Renal pelvis (tissue), 1 donor: ENCODE measurements at regions not wholly inside any gene's neighbourhood (a gene's known extent, or its start where the extent isn't known, plus 50 kb on each side); places are given as distances from the start of the nearest gene placed in this dataset.

Source experiments
- DNase-seq: peaks from one replicate; pipeline ENCODE4 v3.0.0-alpha.2; 2013

DNA sequence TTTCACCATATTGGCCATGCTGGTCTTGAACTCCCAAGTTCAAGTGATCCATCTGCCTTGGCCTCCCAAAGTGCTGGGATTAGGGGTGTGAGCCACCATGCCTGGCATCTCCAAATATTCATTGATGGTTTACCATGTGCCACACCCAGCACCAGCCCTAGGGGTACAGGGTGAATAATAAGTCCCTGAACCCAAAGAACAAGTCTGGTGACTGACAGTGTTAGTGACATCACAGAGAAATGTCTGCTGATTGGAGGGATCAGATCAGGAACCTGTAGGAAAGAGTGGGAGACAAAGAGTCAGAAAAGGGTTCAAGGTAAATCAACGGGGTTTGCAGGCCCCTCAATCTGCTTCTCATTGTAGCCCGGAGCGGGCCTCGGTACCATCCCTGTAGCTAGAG, 118.4 kb upstream of the NABP1 start:
- DNase-seq = no peak

DNA sequence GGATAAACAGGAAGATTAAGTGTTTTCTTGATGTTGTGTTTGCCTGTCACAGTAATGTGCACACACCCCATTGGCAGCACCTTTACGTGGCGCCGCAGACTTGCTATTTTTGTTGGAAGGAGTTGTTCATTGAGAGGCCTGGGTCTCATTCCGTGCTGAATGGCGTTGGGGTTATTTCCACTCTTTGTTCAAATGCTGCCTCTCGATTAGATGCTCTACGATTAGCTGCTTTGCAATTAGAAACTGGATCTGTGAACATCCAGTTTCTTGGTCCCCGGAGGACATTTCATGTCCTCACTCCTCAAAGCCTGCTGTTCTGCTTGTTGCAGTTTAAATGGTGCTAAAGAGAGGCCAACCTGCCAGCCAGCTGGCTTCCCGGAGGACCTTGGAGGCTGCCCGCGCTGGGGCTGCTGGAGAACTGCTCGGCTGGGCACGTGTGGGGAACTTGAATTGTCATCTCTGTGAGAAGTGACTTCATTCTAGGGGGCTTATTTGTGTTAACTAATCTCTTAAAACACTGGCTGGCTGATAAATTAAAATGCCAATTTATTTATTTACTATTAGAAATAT, 117.4 kb upstream of the NABP1 start:
- DNase-seq = no peak

DNA sequence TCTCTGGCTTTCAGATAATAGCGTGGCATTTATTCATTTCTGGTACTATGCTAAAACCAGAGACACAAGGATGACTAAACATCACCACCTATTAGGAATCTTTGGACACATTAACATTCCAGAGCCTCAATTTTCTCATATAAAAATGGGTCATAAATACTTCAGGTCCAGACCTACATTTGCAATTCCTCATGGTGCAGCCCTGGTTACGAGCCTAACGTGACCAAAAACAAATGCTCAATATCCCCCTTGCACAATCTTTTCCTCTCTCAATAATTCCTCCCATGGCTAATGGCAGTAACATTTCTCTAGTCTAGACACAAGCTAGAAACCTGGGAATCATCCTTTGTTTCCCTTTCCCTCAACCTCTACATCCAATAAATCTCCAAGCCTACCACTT, 112.8 kb upstream of the NABP1 start:
- DNase-seq = no peak

DNA sequence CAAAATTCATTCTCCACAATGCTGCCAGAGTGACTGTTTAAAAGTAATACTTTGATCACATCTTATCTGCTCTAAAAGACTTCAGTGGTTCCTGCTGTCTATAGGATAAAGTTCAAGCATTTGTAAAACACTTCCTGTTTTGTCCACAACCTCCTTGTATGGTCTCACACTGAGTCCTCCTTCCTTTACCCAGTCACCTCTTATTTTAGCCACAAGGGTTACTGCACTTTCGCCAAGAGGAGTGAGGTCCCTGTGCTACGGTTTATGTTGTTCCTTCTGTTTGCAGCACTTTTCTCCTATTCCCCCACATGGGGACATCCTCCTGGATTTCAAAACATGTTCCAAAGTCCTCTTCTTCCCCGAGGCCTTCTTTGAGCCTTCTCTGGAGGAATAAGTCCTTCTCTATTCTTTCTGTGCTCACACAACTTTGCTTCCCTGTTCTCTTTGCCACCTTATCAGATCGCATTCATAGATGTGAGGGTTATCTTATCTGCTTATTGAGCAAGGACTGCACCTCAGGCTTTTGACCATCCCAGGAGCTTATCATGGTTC, 112.2 kb upstream of the NABP1 start:
- no peak for DNase-seq

DNA sequence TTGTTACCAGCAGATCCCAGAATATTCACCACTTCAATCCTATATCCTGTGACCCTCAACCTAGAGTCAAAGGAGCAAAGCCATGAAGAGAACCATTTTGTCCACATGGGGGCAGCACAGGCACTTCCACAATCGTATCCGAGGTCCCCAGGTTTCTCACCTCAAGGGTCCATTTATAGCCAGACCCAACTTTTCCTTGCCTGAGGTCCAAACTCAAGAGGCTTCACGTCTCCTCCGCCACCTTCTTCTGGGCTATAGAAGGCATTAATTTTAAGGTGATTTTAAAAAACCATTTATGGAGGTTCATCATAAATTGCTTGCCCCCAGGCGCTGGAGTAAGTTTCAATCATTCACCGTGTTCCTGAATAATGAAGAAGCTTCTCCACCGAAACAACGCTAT, 111.6 kb upstream of the NABP1 start:
- peak; percentile 57 for DNase-seq

DNA sequence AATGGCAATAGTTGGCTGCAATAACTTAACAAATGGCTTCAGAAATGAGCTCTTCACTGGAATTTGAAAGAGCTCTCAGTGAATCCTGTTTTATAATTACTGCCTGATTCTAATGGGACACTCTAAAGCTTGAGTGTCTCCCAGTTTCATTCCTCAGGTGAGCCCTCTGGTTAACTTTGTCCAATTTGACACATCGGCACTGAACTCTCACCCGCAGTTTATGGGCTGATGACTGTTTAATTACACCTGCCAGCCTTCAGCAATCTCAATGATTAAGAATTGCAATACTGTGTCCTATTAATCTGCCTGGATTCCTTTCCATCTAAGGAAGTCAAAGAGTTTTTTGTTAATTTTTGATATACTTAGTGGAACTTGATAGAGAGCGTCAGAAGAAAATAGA, 110.7 kb upstream of the NABP1 start:
- DNase-seq = no peak

DNA sequence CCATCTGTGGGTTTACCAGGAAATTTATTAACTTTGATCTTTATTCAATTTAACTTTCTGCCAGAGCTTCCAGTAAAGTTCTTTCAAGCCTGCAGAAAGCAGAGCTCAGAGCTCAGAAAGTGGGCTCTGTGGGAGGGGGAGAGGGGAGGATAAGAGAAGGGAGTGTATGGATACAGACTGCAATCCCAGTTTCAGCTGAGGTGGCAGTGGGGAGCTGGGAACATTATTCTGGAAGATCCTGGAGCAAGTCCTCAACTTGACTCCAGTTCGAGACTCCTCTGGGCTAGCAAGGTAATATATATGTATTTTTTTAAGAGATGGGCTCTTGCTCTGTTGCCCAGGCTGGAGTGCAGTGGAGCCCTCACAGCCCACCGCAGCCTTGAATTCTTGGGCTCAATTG, 108.9 kb upstream of the NABP1 start:
- DNase-seq = no peak

DNA sequence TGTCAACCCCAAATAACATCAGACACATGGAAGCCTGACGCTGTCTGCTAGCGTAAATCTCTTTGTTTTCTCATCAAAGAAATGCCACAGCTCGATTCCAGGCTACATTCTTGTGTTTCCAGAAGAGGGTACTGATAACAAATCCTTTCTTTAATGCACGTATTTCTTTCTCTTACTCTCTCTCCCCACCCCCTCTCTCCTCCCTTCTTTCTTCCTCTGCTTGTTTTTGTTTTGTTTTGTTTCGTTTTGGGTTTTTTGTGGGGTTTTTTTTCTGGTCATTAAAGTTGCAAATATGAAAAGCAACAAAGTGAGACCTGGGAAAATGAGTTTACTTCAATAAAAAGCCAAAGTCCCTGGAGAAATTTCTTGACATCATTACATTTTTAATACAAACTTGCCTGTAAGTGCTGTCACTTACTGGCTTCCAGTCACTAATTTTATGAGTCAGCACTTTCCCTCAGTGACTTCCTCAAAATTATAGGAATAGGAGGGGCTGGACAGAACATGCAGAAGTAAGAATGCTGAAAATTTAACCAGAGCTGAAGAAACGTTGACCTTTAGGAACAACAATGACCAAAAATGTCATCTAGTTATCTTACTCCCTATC, 106.7 kb upstream of the NABP1 start:
- DNase-seq = no peak

DNA sequence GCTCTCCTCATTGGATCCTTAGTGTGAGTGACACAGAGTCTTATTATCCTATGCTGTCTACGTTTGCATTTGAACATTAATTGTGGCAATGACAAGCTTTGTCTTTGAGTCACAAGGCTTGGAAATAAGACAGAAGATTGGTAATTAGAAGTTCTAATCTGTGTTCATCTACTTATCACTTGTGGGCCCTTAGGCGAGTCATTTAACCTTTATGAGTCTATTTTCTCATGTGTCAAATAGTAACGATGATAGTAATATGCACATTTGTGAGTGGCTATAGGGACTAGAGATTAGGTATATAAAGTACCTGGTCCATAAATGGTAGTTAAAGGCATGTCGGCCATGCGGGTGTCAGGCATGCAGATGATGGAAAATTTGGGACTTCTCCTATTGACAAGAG, 105.6 kb upstream of the NABP1 start:
- DNase-seq = no peak

DNA sequence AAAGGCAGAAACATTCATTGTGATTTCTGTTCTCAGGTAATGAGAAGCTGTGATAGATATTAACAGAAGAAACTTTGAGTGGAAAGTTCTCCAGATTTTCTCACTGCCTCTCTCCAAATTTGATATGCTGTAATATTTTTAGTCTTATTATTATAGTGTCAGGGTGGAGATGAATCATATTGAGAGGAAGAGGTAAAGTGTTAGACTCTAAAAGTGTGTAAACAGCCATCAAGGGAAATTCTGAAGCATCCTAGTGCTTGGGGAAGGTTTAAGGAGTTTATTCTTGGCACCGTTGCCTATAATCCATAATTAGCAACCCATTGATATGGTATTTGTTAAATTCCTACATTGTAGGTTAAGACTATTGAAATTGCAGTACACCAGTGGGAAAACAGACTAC, 104.7 kb upstream of the NABP1 start:
- no peak for DNase-seq

DNA sequence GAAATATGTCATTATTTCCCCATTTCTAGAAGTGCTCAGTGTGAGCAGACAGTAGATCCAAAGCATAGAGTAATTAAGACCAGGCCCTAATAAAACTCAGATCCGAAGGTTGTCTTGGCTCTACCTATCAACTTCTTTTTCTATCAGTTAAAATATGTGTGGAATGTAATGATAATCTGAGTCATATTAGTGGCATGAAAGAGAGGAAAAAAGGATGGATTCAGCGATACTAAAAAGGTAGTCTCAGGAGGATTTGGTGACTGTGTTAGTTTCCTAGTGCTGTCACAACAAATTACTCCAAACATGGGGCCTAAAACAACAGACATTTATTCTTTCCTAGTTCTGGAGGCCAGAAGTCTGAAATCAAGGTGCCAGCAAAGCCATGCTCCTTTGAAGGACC, 103.7 kb upstream of the NABP1 start:
- DNase-seq = no peak

DNA sequence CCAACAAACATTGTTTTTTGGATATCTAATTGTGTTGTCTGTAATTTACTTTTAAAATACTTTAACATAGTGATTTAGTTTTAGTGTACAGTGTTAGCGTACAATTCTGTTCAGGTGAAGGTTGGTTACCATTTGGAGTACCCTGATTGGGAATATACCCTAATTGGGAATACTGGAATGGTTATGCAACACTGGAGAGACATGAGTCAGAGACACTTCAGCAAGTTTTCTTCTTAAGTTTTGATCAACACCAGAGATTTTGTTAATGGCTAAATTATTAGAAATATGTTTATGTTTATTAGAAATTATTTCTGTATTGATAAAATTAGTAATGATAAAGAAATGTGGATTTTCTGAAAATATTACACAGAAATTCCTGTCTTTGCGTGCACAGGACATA, 100.3 kb upstream of the NABP1 start:
- DNase-seq = no peak

DNA sequence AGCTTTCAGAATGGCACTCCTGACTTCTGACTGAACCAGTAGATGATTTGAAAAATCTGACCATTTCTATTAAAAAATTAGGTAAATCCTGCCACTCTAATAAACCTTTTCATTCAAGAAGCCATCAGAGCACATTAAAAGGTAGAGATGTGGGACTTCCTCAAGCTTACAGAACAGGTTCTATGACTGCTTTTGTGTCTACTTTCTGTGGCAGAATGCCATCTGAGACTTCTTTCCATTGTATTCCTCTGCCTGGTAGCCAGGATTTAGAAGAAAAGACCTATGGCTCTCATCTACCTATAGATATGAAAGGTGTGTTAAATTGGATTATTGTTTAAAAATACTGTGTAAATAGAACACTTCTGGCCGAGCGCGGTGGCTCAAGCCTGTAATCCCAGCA, 99.9 kb upstream of the NABP1 start:
- no peak for DNase-seq

DNA sequence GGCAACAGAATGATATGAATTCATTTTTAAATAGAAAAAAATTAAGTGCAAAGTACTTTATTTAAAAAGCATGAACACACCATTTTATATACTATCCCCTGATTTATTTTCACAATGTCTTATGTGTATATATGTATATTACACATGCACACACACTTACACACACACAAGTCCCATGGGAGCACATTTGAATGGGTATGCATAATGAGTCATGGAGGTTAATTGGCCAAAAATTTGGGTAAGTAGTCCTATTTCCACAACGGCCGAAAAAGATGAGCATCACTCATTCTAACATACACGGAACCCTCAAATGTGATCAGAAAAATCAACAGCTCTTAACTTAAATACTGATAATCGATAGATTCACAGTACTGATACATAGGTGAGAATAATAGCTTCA, 97.4 kb upstream of the NABP1 start:
- DNase-seq = no peak

DNA sequence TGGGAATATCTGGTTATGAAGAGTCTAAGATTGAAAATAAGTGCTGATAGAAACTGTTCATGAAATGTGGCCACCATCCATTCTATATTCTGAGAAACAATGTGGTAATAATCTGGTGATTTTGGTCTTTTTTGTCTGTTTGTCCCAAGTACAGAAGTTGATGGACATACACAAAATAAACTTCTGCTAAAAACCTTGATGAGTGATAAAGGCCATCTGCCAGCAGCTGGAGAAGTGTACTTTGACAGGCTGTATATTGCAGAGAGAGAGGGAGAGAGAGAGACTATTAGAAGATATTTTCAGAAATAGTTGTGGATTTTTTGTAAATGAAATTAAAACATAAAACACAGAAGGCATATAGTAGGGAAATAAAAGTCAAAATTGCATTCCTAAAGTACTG, 96.9 kb upstream of the NABP1 start:
- no peak for DNase-seq

DNA sequence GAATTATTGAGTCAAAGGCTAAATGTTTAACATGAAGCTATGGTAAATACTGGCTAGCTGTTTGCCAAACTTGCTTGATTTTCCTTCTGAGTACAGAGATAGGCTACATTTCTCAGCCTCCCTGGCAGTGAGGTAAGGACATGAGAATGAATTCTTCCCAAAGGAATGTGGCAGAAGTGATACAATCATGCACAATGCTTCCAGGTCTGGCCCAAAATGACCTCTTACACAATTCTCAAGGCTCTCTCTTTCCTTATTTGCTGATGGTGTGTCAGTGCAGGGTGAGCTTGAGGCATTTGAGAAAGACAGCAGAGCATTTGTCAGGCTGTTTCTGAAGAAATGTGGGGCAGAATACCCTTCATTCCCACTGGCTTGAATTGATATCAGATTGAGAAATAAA, 95.6 kb upstream of the NABP1 start:
- no peak for DNase-seq

DNA sequence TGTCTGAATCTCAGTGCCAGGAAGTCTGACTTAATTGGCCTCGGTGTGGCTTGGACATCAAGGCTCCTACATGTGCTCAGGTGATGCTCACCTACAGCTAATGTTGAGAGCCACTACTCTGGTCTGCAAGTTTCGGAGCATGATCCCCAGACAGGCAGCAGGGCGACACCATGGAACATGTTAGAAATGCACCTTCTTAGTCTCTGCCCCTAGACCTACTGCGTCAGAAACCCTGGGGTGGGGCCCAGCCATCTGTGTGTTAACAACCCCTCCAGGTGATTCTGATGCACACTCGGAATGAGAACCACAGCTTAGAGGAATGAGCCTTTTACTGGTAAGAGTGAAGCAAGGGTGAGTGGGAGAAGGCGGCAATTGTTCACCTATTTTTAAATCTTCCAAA, 86.9 kb upstream of the NABP1 start:
- DNase-seq = no peak

DNA sequence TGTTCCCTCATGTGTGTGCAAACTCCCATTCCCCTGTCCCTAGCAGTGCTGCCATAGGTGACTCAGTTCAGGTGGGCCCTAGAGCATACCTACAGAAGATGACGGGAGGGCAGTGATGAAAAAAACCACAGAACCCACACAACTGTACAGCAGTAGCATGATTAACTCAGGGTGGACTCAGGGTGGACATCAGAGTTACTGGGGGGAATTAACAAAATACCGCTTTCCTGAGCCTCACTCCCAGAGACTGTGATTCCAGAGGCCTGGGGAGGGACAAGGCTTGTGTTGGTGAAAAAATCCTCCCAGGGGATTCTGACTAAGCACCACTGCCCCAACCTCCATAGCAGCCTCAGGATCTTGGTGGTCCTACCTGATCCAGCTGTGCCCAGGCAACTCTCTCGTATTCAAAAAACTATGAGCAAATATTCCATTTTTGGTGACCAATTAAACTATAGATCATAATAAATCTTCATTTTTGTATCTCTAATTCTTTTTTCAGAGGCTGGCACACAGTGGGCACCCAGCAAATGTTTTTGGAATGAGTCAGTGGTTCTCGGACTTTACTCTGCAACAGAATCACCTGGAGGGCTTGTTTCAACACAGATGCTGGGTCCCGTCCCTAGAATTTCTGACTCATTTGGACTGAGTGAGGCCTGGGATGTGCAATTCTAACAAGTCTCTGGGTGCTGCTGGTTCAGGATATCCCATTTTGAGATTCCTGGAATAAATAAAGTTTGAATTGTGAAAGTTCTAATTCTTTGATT, 84.1 kb upstream of the NABP1 start:
- no peak for DNase-seq

DNA sequence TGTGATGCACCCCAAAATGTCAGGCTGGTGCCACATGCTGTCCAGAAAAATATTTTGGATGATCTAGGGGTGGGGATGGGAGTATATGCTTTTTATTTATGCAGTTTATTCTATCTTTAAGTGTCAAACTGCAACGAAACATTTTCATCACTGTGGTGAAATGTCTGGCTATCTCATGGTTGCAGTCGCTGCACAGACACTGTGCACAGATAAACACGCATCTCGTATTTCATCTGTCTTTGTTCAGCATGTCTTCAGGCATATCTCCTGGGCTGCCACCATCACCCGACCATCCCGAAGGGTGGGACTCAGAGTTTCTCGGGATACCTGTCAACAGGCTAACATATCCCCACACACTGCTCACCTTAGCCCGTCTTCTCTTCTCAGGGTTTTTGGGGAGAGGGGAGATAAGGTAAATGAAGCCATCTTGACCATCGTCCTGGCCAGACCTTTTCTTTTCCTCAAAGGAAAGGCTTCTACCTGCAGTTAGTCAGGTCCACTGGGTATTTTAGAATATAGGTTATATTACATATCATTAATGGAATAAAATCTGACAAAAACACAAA, 80.7 kb upstream of the NABP1 start:
- no peak for DNase-seq

DNA sequence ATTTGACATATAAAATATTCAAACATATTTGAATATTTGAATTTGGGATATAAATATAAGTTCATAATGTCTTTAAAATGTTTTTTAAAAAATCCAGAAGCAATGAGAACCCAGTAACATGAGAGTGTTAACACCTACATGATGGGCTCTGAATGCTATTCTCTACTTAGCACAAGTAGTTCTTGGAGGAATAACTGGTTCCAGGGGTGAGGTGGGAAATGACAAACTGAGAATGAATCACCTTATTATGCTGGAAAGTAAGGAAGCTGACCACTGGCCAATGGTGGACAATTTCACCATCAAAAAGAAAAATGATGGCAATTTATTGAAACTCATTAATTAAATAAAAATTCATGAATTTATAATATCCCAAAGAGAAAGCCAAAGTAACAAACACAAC, 79.6 kb upstream of the NABP1 start:
- DNase-seq = no peak

DNA sequence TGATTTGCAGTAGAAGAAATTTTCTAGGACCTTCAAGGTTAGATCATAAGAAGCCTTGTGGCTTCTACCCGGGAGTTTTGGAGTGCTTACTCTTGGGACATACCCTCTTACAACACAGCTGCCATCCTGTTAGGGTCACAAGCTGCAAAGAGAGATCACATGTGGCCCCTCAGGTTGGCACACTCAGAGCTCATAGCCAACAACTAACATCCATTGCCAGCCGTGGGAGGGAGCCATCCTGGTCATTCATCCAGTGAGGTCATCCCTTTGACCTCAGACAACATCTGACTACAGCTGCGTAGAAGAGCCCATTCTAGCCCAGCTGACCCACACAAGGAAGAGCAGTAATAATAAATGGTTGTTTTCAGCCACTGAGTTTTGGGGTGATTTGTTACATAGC, 76.9 kb upstream of the NABP1 start:
- no peak for DNase-seq

DNA sequence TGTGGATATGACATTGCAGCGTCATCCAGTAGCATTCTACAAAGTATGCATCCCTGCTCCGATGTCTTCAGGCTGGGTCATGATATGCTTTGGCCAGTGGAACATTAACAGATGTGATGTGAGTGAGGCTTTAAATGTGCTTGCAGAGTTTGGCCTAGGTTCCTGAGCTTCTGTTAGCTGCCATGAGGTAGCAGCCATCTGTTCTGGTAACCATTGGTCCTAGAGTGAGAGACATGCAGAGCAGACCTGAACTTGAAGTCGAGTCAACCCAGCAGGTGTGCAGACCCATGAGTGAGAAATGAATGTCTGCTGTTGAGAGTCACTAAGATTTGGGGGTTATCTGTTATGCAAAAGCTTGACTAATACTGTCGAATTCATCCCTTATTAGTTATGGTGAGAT, 73.8 kb upstream of the NABP1 start:
- DNase-seq = no peak

DNA sequence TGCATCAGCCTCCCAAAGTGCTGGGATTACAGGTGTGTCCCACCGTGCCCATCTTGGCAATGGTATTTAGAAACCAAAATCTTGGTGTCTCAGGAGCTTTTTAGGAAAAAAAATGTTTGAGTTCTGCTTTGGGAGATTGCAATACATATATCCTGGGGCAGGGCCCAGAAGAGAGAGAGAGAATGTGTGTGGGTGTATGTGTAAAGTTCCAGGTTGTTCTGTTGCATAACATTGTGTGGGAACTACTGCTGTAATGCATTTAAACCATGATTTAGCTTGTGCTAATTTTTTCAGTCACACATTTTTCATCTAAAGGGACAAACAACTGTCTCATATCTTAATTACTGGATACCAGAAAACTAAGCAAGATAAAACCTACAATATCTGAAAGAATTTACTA, 70.8 kb upstream of the NABP1 start:
- DNase-seq = no peak
